ENCODE measurements at regions not wholly inside any gene's neighbourhood (a gene's known extent, or its start where the extent isn't known, plus 50 kb on each side); places are given as distances from the start of the nearest gene placed in this dataset.

DNA sequence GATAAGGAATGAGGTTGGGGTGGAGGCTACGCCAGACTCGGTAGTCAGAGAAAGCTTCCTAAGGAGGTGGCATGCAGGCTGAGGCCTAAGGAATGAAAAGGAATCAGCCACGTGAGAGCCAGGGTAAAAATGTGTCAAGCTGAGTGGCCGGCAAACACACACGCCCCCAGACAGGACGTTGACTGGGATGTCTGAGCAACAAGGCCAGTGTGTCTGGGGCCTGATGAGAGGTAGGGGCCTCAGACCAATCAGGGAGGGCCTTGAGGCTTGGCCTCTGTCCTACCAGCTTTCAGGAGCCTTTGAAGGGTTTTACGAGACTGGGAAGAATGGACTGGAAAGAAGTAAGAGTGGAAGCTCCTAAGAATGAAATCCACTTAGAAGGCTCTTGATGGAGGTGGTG, 61.0 kb upstream of the PHACTR2 start:
- TF ChIP-seq CTCF (conservative IDR thresholded peaks at IDR 0.05): no peak
- TF ChIP-seq ZFX (IDR thresholded peaks at IDR 0.05): no peak
